ENCODE measurements at regions not wholly inside any gene's neighbourhood (a gene's known extent, or its start where the extent isn't known, plus 50 kb on each side); places are given as distances from the start of the nearest gene placed in this dataset.

- TF ChIP-seq CTCF (conservative IDR thresholded peaks at IDR 0.05; ENCODE audit: low read length) (no peak), EZH2phosphoT487 (IDR thresholded peaks at IDR 0.05; ENCODE audit: borderline replicate concordance, low read depth, low read length) (no peak)
Measured at GRCh38 chr11:45456686-45457085, 170.5 kb upstream of the SYT13 start.
